Tibial artery (tissue), 4 donors: ENCODE measurements at regions not wholly inside any gene's neighbourhood (a gene's known extent, or its start where the extent isn't known, plus 50 kb on each side); places are given as distances from the start of the nearest gene placed in this dataset.
"Not testable (repeated sequence)": the region's sequence is repeated elsewhere in the genome, so short reads cannot be mapped to it uniquely, and the experiment has no call there.

Experiments
- DNase-seq, 2 donors: peaks; one replicate each; pipeline ENCODE4 v3.0.0-alpha.2; 2019
- H3K27ac ChIP-seq, 2 donors: fragments of 200-600 bp; sonication (generic) in 1 of 2; 1 replicate in 1 of 2; 2 replicates in 1 of 2; pipeline ENCODE4 v1.5.1; 2018 to 2019; ENCODE audit warnings: mild to moderate bottlenecking in 1 of 2
- H3K27me3 ChIP-seq, 2 donors: fragments of 200-600 bp; sonication (generic) in 1 of 2; one replicate each; pipeline versions ENCODE4 v1.5.1 to v1.6.0; 2016 to 2019
- H3K36me3 ChIP-seq, 3 donors: fragments of 200-600 bp; sonication (generic) in 2 of 3; one replicate each; pipeline ENCODE4 v1.5.1; 2016 to 2019; ENCODE audit warnings: mild to moderate bottlenecking in 2 of 3
- H3K4me1 ChIP-seq, 4 donors: fragments of 200-600 bp; sonication (generic) in 2 of 4; 1 replicate in 3 of 4; 2 replicates in 1 of 4; pipeline ENCODE4 v1.5.1; 2016 to 2019
- H3K4me3 ChIP-seq, 2 donors: fragments of 200-600 bp; sonication (generic) in 1 of 2; 1 replicate in 1 of 2; 2 replicates in 1 of 2; pipeline ENCODE4 v1.5.1; 2018 to 2019; ENCODE audit warnings: mild to moderate bottlenecking in 2 of 2
- H3K9me3 ChIP-seq, 3 donors: fragments of 200-600 bp; sonication (generic) in 1 of 3; one replicate each; pipeline ENCODE4 v1.5.1; 2016 to 2019
- intact Hi-C: fragments of 100-400 bp; cut with DNase I; formaldehyde crosslinking; loops from one replicate; pipeline ENCODE4 v1.15.0; 2023; ENCODE audit warnings: low total_unique reads
- TF ChIP-seq, protein P1 (sequence below), 2 experiments: fragments of 200-600 bp in 1 of 2; fragments of 450-650 bp in 1 of 2; IDR thresholded peaks; one replicate each; pipeline ENCODE4 v1.5.1; 2017 to 2019; ENCODE audit warnings: antibody characterized with exemption in 2 of 2, mild to moderate bottlenecking in 1 of 2, moderate library complexity in 1 of 2

DNA sequence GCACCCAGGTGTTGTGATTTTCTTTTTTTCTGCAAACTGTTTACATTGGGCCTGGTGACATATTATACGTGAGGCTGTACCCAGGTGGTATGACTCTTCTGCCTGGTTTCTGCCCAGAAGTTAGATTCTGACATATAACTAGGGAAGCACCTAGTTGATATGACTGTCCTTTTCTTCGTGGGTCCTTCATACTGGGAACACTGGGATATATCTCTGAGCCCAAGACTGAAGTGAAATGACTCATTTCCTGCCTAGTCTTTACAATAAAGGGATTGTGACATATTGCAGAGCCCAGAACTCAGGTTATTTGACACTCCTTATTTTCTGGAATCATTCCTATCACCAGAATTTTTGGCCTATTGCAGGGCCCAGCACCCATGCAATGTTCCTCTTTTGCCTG is 1121.6 kb upstream of the AMELY start:
- TF ChIP-seq, protein P1, sequence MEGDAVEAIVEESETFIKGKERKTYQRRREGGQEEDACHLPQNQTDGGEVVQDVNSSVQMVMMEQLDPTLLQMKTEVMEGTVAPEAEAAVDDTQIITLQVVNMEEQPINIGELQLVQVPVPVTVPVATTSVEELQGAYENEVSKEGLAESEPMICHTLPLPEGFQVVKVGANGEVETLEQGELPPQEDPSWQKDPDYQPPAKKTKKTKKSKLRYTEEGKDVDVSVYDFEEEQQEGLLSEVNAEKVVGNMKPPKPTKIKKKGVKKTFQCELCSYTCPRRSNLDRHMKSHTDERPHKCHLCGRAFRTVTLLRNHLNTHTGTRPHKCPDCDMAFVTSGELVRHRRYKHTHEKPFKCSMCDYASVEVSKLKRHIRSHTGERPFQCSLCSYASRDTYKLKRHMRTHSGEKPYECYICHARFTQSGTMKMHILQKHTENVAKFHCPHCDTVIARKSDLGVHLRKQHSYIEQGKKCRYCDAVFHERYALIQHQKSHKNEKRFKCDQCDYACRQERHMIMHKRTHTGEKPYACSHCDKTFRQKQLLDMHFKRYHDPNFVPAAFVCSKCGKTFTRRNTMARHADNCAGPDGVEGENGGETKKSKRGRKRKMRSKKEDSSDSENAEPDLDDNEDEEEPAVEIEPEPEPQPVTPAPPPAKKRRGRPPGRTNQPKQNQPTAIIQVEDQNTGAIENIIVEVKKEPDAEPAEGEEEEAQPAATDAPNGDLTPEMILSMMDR (IDR thresholded peaks at IDR 0.05), result no peak
- no peak for DNase-seq
- H3K9me3 ChIP-seq, result no peaks in the 10 kb centered on the region
- H3K27ac ChIP-seq, result no peak overlapping the region
- no peaks in the 10 kb centered on the region for H3K36me3 ChIP-seq
- H3K4me3 ChIP-seq, result no peak overlapping the region
- H3K27me3 ChIP-seq, result no peaks in the 10 kb centered on the region
- intact Hi-C loops, result no loop called here
- no peaks in the 10 kb centered on the region for H3K4me1 ChIP-seq

DNA sequence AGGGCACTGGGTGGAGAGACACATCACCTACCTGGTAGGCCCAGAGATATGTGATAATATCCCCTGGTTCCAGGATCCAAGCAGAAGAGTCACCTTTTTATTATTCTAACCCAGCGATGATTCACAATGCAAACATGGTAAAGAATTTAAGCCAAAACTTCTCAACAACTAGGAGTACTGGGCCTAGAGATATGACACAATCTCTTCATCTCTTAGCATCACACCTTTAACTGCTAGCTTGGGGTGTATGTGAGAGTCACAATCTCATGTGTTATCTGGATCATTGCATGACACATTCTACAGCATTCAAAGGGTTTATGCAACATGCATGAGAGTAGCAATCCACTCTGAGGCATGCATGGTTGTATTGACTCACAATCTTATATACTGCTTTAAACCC is 1109.0 kb upstream of the AMELY start:
- TF ChIP-seq, protein P1 (IDR thresholded peaks at IDR 0.05), result no peak
- Histone ChIP-seq H3K9me3 (no peaks in the 10 kb centered on the region), H3K4me1 (no peaks in the 10 kb centered on the region), H3K27me3 (no peaks in the 10 kb centered on the region), H3K36me3 (no peaks in the 10 kb centered on the region), H3K27ac (no peak overlapping the region), H3K4me3 (no peak overlapping the region)
- no peak for DNase-seq
- intact Hi-C loops, result no loop called here

DNA sequence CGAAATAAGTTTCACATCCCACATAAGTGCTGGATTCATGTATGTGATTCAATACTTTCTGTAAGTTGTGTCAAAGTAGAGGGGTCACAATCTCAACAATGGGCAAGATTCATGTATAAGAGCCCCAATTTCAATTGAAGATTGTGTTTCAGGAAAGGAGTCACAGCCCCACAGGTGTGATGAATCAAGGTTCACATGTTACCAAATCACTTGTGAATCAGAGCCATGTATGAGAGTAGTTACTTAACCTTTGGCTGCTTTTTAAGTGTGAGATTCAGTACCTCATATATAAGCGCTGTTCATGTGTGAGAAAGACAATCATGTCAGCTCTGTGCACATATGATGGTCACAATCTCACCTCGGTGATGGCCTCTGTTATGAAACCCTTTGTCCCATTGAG is 1100.0 kb upstream of the AMELY start:
- TF ChIP-seq, protein P1 (IDR thresholded peaks at IDR 0.05), result no peak
- H3K27ac ChIP-seq, result no peak overlapping the region
- intact Hi-C loops, result no loop called here
- DNase-seq, result no peak
- no peaks in the 10 kb centered on the region for H3K36me3 ChIP-seq
- H3K27me3 ChIP-seq, result no peaks in the 10 kb centered on the region
- no peaks in the 10 kb centered on the region for H3K9me3 ChIP-seq
- H3K4me3 ChIP-seq, result no peak overlapping the region
- no peaks in the 10 kb centered on the region for H3K4me1 ChIP-seq

DNA sequence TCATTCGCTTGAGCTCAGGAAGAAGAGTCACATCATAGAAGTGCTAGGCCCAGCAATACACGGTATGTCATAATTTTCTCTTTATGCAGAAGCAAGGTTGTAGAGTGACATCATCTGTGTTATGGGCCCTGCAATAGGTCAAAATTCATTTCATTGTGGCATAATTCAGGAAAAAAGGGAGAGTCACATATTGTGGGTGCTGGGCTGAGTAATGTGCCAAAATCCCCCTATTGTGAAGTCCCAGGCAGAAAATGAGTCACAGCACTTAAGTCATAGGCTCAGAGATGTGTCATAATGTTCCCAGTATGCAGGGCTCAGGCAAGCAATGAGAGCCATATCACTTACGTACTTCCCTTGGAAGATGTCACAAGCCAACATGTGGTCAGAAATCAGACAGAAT is 1092.6 kb upstream of the AMELY start:
- H3K27me3 ChIP-seq, result no peaks in the 10 kb centered on the region
- intact Hi-C loops, result no loop called here
- H3K27ac ChIP-seq, result no peak overlapping the region
- TF ChIP-seq, protein P1 (IDR thresholded peaks at IDR 0.05), result no peak
- H3K36me3 ChIP-seq, result no peaks in the 10 kb centered on the region
- no peak overlapping the region for H3K4me3 ChIP-seq
- no peaks in the 10 kb centered on the region for H3K4me1 ChIP-seq
- no peak for DNase-seq
- no peaks in the 10 kb centered on the region for H3K9me3 ChIP-seq

DNA sequence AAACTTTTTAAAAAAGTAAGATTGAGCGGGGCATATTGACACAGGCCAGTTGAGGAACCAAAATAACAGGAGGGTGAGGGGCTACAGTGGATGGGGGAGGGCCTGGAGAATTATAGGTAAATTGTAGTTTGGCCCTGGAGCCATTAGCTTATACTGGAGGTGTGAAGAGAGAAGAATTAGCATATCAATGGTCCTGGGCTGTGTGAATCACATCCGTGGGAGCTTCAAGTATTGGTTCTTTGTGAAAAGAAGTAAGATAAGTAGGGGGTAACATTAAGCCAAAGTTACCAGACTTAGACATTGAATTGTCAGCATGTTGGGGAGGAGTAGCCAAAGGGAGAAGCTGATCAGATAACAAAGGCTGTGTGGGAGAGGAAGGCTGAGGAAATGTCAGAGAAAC is 1085.2 kb upstream of the AMELY start:
- DNase-seq, result no peak
- Histone ChIP-seq H3K4me1 (no peaks in the 10 kb centered on the region), H3K4me3 (no peak overlapping the region), H3K9me3 (no peaks in the 10 kb centered on the region), H3K27me3 (no peaks in the 10 kb centered on the region), H3K36me3 (no peaks in the 10 kb centered on the region), H3K27ac (no peak overlapping the region)
- intact Hi-C loops, result no loop called here
- TF ChIP-seq, protein P1 (IDR thresholded peaks at IDR 0.05), result no peak

DNA sequence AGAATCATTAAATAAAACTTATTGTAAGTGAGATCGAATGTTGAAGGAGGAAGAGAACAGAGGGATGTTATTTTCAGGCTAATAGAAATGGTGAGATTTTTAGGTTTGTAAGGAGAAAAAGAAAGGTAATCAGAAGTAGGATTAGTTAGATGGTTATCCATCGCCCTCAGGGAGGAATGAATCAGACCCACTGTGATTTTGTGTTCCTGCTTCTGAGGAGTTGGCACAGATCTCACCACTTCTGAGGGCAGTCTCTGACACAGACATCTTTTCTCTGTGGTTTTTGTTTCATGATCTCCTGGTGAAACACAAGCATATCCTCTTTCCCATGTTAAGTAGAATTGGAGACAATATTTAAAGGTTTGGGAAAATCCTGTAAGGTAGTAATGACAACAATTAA is 1083.2 kb upstream of the AMELY start:
- H3K9me3 ChIP-seq, H3K4me3 ChIP-seq, H3K4me1 ChIP-seq, intact Hi-C loops, H3K27me3 ChIP-seq, DNase-seq, H3K36me3 ChIP-seq, H3K27ac ChIP-seq: not testable (repeated sequence)
